ENCODE measurements at regions not wholly inside any gene's neighbourhood (a gene's known extent, or its start where the extent isn't known, plus 50 kb on each side); places are given as distances from the start of the nearest gene placed in this dataset.

DNA sequence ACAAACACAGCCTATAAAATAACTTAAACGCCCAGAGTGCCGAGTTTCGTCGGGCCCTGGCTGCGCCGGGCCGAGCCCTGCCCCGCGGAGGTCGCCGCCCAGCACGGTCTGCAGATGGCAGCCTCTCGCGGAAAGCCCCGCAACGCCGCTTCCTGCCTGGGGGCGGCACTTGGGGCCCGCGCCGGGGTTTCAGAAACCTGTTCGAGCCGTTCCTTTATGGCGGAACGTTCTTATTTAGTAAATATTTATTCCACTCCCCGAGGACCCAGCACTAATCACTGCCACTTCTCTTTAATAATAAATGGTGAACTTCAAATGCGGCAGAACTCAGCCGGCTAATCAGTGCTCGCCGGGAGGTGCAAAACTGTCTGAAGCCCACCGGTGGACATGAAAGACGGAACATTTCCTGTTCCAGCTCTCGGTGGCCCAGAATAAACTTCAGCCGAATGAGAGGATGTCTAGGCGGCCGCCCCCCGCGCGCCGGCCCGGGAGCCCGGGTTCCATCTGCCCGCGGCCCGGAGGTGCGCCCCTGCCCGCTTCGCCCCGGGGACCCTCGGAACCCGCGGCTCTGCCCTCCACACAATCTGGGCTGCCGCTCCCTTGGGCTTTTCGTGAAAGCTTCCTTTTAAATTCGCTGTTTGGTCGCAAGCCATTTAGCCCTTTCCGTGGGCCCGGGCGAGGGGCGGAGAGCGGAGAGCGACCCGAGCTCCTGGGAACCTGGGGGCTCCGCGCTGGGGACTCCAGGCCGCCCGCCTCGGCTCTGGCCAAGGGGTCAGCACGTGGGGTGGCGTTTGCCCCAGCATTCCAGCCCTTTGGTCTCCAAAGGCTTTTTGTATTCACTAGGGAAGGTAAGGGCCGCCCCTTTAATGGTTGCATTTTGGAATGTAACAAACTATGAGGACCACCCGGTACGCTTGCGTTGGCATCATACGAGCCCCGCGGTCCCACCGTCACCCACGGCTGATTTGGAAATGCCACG, 110.8 kb upstream of the ATP11B start:
- TF ChIP-seq EP300 (IDR thresholded peaks at IDR 0.05) (no peak), POLR2A (IDR thresholded peaks at IDR 0.05; ENCODE audit: low read depth) (no peak), POLR2AphosphoS5 (IDR thresholded peaks at IDR 0.05) (no peak)
- TF ChIP-seq, protein P1, sequence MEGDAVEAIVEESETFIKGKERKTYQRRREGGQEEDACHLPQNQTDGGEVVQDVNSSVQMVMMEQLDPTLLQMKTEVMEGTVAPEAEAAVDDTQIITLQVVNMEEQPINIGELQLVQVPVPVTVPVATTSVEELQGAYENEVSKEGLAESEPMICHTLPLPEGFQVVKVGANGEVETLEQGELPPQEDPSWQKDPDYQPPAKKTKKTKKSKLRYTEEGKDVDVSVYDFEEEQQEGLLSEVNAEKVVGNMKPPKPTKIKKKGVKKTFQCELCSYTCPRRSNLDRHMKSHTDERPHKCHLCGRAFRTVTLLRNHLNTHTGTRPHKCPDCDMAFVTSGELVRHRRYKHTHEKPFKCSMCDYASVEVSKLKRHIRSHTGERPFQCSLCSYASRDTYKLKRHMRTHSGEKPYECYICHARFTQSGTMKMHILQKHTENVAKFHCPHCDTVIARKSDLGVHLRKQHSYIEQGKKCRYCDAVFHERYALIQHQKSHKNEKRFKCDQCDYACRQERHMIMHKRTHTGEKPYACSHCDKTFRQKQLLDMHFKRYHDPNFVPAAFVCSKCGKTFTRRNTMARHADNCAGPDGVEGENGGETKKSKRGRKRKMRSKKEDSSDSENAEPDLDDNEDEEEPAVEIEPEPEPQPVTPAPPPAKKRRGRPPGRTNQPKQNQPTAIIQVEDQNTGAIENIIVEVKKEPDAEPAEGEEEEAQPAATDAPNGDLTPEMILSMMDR (IDR thresholded peaks at IDR 0.05): peak in 2 of 3 experiments; percentile 33 to 34

All from esophagus muscularis mucosa (tissue), 4 donors.